GM10266 (cell line): ENCODE measurements at regions not wholly inside any gene's neighbourhood (a gene's known extent, or its start where the extent isn't known, plus 50 kb on each side); places are given as distances from the start of the nearest gene placed in this dataset.
"Not testable (repeated sequence)": the region's sequence is repeated elsewhere in the genome, so short reads cannot be mapped to it uniquely, and the experiment has no call there.

Source experiments
- DNase-seq: peaks from one replicate; pipeline ENCODE4 v3.0.0; 2012; ENCODE audit errors: extremely low spot score
- TF ChIP-seq, protein P1 (sequence below): IDR thresholded peaks from 2 replicates; pipeline ENCODE4 v1.5.1; 2012; ENCODE audit warnings: mild to moderate bottlenecking, low read depth; ENCODE audit not compliant: control insufficient read depth, insufficient read depth; ENCODE audit errors: missing control alignments

DNA sequence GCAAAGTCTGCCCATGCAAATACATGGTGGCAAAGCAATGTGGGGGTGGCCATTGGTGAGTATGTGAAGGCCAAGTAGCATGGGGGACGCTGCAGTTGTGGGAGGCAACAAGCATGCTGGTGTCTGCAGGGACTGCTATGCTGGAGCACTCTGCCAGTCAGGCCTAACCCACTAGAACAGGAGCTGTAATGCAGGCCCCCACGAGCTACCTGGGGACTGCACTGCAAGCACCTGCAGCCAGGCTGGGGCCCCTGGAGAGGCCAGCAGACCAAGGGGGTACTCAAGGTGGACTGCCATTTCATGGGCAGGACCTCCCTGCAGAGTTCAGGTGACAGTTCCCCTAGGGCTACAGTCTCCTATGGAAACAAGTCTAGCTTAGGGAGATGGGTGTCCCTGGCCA is 183.8 kb upstream of the PDE4D start:
- TF ChIP-seq, protein P1, sequence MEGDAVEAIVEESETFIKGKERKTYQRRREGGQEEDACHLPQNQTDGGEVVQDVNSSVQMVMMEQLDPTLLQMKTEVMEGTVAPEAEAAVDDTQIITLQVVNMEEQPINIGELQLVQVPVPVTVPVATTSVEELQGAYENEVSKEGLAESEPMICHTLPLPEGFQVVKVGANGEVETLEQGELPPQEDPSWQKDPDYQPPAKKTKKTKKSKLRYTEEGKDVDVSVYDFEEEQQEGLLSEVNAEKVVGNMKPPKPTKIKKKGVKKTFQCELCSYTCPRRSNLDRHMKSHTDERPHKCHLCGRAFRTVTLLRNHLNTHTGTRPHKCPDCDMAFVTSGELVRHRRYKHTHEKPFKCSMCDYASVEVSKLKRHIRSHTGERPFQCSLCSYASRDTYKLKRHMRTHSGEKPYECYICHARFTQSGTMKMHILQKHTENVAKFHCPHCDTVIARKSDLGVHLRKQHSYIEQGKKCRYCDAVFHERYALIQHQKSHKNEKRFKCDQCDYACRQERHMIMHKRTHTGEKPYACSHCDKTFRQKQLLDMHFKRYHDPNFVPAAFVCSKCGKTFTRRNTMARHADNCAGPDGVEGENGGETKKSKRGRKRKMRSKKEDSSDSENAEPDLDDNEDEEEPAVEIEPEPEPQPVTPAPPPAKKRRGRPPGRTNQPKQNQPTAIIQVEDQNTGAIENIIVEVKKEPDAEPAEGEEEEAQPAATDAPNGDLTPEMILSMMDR = no peak
- no peak for DNase-seq

GRCh38 chr5:60076746-60077145 is 183.2 kb upstream of the PDE4D start:
- TF ChIP-seq, protein P1 = no peak
- DNase-seq = no peak

- DNase-seq = no peak
- TF ChIP-seq, protein P1 = no peak
These were observed 173.0 kb upstream of the PDE4D start for GRCh38 chr5:60066502-60066901.

GRCh38 chr5:60060389-60060788 is 166.9 kb upstream of the PDE4D start:
- TF ChIP-seq, protein P1 = no peak
- no peak for DNase-seq

DNA sequence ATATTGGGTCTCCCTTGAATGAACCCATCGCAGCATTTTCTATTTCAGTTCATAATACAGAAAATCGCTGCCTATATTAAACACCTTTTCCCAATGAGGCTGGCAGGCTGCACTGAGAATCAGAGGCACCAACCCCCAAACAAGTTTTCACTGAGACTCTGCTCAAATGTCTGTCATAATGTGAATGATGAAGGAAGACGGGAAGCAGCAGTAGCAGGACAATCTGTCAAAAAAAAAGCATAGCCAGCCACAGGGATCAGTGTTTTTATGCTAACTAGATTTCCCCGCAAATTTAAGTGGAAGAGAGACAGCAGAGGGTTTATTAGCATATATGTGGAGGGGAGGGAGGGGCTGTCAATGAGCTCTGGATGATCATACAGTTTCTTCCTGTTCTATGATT is 162.7 kb upstream of the PDE4D start:
- TF ChIP-seq, protein P1 = no peak
- DNase-seq = no peak

DNA sequence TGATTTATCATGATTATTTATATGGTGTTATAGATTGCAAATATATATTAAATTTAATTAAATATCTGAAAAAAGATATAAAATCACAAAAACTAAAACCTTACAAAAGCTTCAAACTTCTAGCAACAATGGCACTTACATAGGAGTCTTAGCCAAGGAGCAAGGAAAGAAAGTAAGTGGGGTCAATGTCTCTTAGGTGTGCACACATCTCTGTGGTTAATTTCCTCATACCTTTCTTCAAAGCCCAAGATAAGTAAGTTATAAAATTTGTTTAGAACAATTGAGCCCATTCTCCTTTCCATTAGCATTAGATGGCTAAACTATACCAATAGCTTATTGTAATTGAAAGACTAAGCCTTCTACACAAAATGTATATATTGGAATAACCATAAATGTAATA is 161.6 kb upstream of the PDE4D start:
- TF ChIP-seq, protein P1 = no peak
- DNase-seq = no peak

DNA sequence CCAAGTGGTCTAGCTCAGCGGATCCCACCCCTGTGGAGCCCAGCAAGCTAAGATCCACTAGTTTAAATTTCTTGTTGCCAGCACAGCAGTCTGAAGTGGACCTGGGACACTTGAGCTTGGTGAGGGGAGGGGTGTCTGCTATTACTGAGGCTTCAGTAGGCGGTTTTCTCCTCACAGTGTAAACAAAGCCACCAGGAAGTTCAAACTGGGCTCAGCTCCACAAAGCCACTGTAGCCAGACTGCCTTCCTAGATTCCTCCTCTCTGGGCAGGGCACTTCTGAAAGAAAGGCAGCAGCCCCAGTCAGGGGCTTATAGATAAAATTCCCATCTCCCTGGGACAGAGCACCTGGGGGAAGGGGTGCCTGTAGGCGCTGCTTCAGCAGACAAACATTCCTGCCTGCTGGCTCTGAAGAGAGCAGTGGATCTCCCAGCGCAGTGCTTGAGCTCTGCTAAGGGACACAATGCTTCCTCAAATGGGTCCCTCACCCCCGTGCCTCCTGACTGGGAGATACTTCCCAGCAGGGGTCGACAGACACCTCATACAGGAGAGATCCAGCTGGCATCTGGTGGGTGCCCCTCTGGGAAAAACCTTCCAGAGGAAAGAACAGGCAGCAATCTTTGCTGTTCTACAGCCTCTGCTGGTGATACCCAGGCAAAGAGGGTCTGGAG is 148.6 kb upstream of the PDE4D start:
- not testable (repeated sequence) for DNase-seq

GRCh38 chr5:60041508-60041907 is 148.0 kb upstream of the PDE4D start:
- not testable (repeated sequence) for DNase-seq
